GM12878 (cell line): ENCODE measurements at regions not wholly inside any gene's neighbourhood (a gene's known extent, or its start where the extent isn't known, plus 50 kb on each side); places are given as distances from the start of the nearest gene placed in this dataset.

Experiments
- ATAC-seq: fragments of 200-7000 bp; cut with Tn5 transposase; 3 replicates; pipeline ENCODE4 v1.9.1; 2020; ENCODE audit warnings: mild to moderate bottlenecking, moderate library complexity
- BruUV-seq: library from RNA; stranded (reverse); fragments of 400-500 nt; replicated peaks from 2 replicates; lab custom pipeline; 2021; lab: Mats Ljungman, UMichigan
- CTCF ChIA-PET: fragments of 300-600 bp; sonication (Branson Sonifier 250); formaldehyde crosslinking; extraction: SDS; loops from one replicate; lab custom pipeline; 2021; ENCODE audit warnings: inconsistent platforms; lab: Yijun Ruan, JAX
- POLR2A ChIA-PET: fragments of 350-600 bp; formaldehyde crosslinking; extraction: SDS; loops from one replicate; lab custom pipeline; 2021; ENCODE audit warnings: inconsistent platforms; lab: Charles Lee
- RAD21 ChIA-PET: fragments of 300-600 bp; sonication (Branson Sonifier 250); formaldehyde crosslinking; loops from one replicate; lab custom pipeline; 2023; ENCODE audit warnings: antibody characterized with exemption; ENCODE audit not compliant: unreplicated experiment; lab: Charles Lee
- SMC1A ChIA-PET: fragments of 300-600 bp; sonication (Branson Sonifier 250); formaldehyde crosslinking; loops from one replicate; lab custom pipeline; 2023; ENCODE audit not compliant: unreplicated experiment, uncharacterized antibody; lab: Charles Lee
- DNase-seq: peaks from one replicate; pipeline ENCODE4 v3.0.0-alpha.2; 2011; ENCODE audit warnings: low read depth, low spot score
- FAIRE-seq: peaks from 3 replicates; lab custom pipeline; 2011; peaks lifted over from hg19 to GRCh38; lab: Jason Lieb, UNC
- H2AFZ ChIP-seq: 2 replicates; pipeline ENCODE4 v1.6.0; 2011; ENCODE audit warnings: low read depth, low read length, control low read depth; ENCODE audit not compliant: control insufficient read depth
- H3K27ac ChIP-seq: 2 replicates; pipeline ENCODE4 v1.5.1; 2011; ENCODE audit warnings: control low read depth; ENCODE audit not compliant: control insufficient read depth, insufficient read depth
- H3K27me3 ChIP-seq, 2 experiments: replicated peaks in 1 of 2; 2 replicates each; pipeline versions ENCODE4 v1.6.0 to v1.6.1; 2011; ENCODE audit warnings: low read length in 1 of 2; ENCODE audit not compliant: control insufficient read depth in 2 of 2, insufficient read depth in 2 of 2
- H3K36me3 ChIP-seq, 2 experiments: 2 replicates each; pipeline ENCODE4 v1.5.1; 2011; ENCODE audit warnings: low read length in 1 of 2; ENCODE audit not compliant: control insufficient read depth in 2 of 2, insufficient read depth in 2 of 2
- H3K4me1 ChIP-seq: 2 replicates; pipeline ENCODE4 v1.6.1; 2011; ENCODE audit warnings: mild to moderate bottlenecking, low read length, moderate library complexity, mixed read lengths; ENCODE audit not compliant: control insufficient read depth, insufficient read depth
- H3K4me2 ChIP-seq: 2 replicates; pipeline ENCODE4 v1.6.0; 2011; ENCODE audit warnings: control low read depth; ENCODE audit not compliant: control insufficient read depth, insufficient read depth
- H3K4me3 ChIP-seq: fragments of 200-600 bp; sonication (generic); 2 replicates; pipeline ENCODE4 v1.5.1; 2016
- H3K79me2 ChIP-seq: 2 replicates; pipeline ENCODE4 v1.6.0; 2011; ENCODE audit warnings: low read length; ENCODE audit not compliant: control insufficient read depth, insufficient read depth
- H3K9ac ChIP-seq: 2 replicates; pipeline ENCODE4 v1.8.0; 2011; ENCODE audit warnings: low read length, control low read depth, mixed read lengths; ENCODE audit not compliant: control insufficient read depth, insufficient read depth
- H3K9me3 ChIP-seq: replicated peaks from 3 replicates; pipeline ENCODE4 v1.5.1; 2011; ENCODE audit warnings: mild to moderate bottlenecking, low read length; ENCODE audit not compliant: control insufficient read depth, insufficient read depth
- H4K20me1 ChIP-seq: 2 replicates; pipeline ENCODE4 v1.6.0; 2011; ENCODE audit not compliant: control insufficient read depth, insufficient read depth
- BCL3 ChIP-seq: IDR thresholded peaks from 2 replicates; pipeline ENCODE4 v1.6.1; 2011; ENCODE audit warnings: borderline replicate concordance, low read depth, mild to moderate bottlenecking, moderate library complexity, low read length; ENCODE audit not compliant: insufficient read depth, poor library complexity, severe bottlenecking
- BMI1 ChIP-seq: fragments of 450-650 bp; IDR thresholded peaks from 2 replicates; pipeline ENCODE4 v1.6.1; 2016; ENCODE audit warnings: mild to moderate bottlenecking, moderate library complexity, borderline replicate concordance
- CREB1 ChIP-seq: IDR thresholded peaks from 2 replicates; pipeline ENCODE4 v1.6.1; 2012; ENCODE audit warnings: low read depth, mild to moderate bottlenecking, inconsistent platforms
- DPF2 ChIP-seq: fragments of 450-650 bp; IDR thresholded peaks from 2 replicates; pipeline ENCODE4 v1.6.1; 2017; ENCODE audit warnings: mild to moderate bottlenecking
- HDGF ChIP-seq: fragments of 450-650 bp; IDR thresholded peaks from 2 replicates; pipeline ENCODE4 v1.6.1; 2016; ENCODE audit warnings: antibody characterized with exemption
- MTA3 ChIP-seq: IDR thresholded peaks from 2 replicates; pipeline ENCODE4 v1.6.1; 2012; ENCODE audit warnings: low read length, inconsistent platforms, borderline replicate concordance
- NFXL1 ChIP-seq: fragments of 450-650 bp; IDR thresholded peaks from 2 replicates; pipeline ENCODE4 v1.6.1; 2017; ENCODE audit warnings: antibody characterized with exemption, mild to moderate bottlenecking, borderline replicate concordance
- NR2C2 ChIP-seq: IDR thresholded peaks from 2 replicates; pipeline ENCODE4 v1.6.1; 2011; ENCODE audit warnings: borderline replicate concordance, low read depth; ENCODE audit not compliant: control insufficient read depth, insufficient read length
- PAX8 ChIP-seq: fragments of 450-650 bp; IDR thresholded peaks from 2 replicates; pipeline ENCODE4 v1.6.1; 2017; ENCODE audit warnings: mild to moderate bottlenecking, moderate library complexity
- RAD51 ChIP-seq: fragments of 450-650 bp; IDR thresholded peaks from 2 replicates; pipeline ENCODE4 v1.6.1; 2016; ENCODE audit warnings: moderate library complexity, mild to moderate bottlenecking, inconsistent platforms
- SREBF1 ChIP-seq: IDR thresholded peaks from 2 replicates; pipeline ENCODE4 v1.6.1; 2012; ENCODE audit warnings: mild to moderate bottlenecking, low read length
- TAF1 ChIP-seq: IDR thresholded peaks from 2 replicates; pipeline ENCODE4 v1.6.1; 2011; ENCODE audit warnings: mild to moderate bottlenecking, low read depth, low read length, borderline replicate concordance
- TCF12 ChIP-seq: IDR thresholded peaks from 2 replicates; pipeline ENCODE4 v1.6.1; 2011; ENCODE audit warnings: low read depth, mild to moderate bottlenecking, low read length
- ZNF274 ChIP-seq: IDR thresholded peaks from one replicate; pipeline ENCODE4 v1.8.0; 2011; ENCODE audit not compliant: insufficient read length, insufficient read depth
- WGBS: methylation state at CpG from one replicate; pipeline ENCODE4 v1.1.6; 2016; ENCODE audit warnings: low lambda C conversion rate; ENCODE audit not compliant: insufficient replicate concordance, insufficient coverage; ENCODE audit errors: missing lambda C conversion rate; 5-methylcytosine and 5-hydroxymethylcytosine counted together
- in situ Hi-C: fragments of 300-500 bp; cut with MboI; formaldehyde crosslinking; loops from 9 replicates; pipeline ENCODE4 v1.14.3; 2018; ENCODE audit warnings: mixed read lengths
- intact Hi-C: fragments of 100-400 bp; cut with micrococcal nuclease; formaldehyde crosslinking; loops from one replicate; pipeline ENCODE4 v1.14.2; 2022; ENCODE audit not compliant: unreplicated experiment
- TF ChIP-seq, protein P1 (sequence below): IDR thresholded peaks from 2 replicates; pipeline ENCODE4 v1.6.1; 2012; ENCODE audit warnings: mild to moderate bottlenecking, low read depth, low read length
- TF ChIP-seq, protein P2 (sequence below): IDR thresholded peaks from 2 replicates; pipeline ENCODE4 v1.6.1; 2011; ENCODE audit warnings: low read depth, mild to moderate bottlenecking, low read length, moderate library complexity, borderline replicate concordance; ENCODE audit errors: extremely low read depth
- TF ChIP-seq, protein P3 (sequence below): fragments of 450-650 bp; IDR thresholded peaks from 2 replicates; pipeline ENCODE4 v1.6.1; 2017; ENCODE audit warnings: antibody characterized with exemption, mild to moderate bottlenecking, moderate library complexity
- TF ChIP-seq, protein P4 (sequence below): IDR thresholded peaks from 2 replicates; pipeline ENCODE4 v1.6.1; 2011; ENCODE audit warnings: low read depth, low read length, improper control_type of control experiment, borderline replicate concordance

DNA sequence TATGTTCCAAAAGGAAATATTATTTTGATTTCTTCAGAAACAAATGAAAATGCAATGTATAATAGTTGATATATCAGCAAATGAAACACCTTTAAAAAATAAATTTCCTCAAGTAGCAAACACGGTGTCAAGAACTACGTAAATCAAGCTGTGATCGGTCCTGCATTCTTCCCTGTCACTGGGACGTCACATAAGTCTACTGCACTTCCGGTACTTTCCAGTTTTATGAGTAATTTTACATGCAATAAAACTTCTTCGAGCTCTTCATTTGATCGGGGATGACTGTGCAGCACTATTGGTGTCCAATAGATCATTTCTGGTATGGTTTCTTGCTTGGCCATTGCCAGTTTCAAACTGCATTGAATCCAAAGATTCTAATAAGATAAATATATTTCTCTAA lies 114.0 kb upstream of the VEGFC start:
- no peak for FAIRE-seq
- no TSS peak for BruUV-seq
- TF ChIP-seq ZNF274 (no peak), HDGF (no peak), PAX8 (no peak), SREBF1 (no peak), BCL3 (no peak), RAD51 (no peak), TAF1 (no peak), CREB1 (no peak), MTA3 (no peak), NR2C2 (no peak), BMI1 (no peak), DPF2 (no peak), NFXL1 (no peak), TCF12 (no peak)
- TF ChIP-seq, protein P1, sequence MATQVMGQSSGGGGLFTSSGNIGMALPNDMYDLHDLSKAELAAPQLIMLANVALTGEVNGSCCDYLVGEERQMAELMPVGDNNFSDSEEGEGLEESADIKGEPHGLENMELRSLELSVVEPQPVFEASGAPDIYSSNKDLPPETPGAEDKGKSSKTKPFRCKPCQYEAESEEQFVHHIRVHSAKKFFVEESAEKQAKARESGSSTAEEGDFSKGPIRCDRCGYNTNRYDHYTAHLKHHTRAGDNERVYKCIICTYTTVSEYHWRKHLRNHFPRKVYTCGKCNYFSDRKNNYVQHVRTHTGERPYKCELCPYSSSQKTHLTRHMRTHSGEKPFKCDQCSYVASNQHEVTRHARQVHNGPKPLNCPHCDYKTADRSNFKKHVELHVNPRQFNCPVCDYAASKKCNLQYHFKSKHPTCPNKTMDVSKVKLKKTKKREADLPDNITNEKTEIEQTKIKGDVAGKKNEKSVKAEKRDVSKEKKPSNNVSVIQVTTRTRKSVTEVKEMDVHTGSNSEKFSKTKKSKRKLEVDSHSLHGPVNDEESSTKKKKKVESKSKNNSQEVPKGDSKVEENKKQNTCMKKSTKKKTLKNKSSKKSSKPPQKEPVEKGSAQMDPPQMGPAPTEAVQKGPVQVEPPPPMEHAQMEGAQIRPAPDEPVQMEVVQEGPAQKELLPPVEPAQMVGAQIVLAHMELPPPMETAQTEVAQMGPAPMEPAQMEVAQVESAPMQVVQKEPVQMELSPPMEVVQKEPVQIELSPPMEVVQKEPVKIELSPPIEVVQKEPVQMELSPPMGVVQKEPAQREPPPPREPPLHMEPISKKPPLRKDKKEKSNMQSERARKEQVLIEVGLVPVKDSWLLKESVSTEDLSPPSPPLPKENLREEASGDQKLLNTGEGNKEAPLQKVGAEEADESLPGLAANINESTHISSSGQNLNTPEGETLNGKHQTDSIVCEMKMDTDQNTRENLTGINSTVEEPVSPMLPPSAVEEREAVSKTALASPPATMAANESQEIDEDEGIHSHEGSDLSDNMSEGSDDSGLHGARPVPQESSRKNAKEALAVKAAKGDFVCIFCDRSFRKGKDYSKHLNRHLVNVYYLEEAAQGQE = no peak
- TF ChIP-seq, protein P2, sequence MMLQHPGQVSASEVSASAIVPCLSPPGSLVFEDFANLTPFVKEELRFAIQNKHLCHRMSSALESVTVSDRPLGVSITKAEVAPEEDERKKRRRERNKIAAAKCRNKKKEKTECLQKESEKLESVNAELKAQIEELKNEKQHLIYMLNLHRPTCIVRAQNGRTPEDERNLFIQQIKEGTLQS = no peak
- TF ChIP-seq, protein P3, sequence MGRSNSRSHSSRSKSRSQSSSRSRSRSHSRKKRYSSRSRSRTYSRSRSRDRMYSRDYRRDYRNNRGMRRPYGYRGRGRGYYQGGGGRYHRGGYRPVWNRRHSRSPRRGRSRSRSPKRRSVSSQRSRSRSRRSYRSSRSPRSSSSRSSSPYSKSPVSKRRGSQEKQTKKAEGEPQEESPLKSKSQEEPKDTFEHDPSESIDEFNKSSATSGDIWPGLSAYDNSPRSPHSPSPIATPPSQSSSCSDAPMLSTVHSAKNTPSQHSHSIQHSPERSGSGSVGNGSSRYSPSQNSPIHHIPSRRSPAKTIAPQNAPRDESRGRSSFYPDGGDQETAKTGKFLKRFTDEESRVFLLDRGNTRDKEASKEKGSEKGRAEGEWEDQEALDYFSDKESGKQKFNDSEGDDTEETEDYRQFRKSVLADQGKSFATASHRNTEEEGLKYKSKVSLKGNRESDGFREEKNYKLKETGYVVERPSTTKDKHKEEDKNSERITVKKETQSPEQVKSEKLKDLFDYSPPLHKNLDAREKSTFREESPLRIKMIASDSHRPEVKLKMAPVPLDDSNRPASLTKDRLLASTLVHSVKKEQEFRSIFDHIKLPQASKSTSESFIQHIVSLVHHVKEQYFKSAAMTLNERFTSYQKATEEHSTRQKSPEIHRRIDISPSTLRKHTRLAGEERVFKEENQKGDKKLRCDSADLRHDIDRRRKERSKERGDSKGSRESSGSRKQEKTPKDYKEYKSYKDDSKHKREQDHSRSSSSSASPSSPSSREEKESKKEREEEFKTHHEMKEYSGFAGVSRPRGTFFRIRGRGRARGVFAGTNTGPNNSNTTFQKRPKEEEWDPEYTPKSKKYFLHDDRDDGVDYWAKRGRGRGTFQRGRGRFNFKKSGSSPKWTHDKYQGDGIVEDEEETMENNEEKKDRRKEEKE = no peak
- TF ChIP-seq, protein P4, sequence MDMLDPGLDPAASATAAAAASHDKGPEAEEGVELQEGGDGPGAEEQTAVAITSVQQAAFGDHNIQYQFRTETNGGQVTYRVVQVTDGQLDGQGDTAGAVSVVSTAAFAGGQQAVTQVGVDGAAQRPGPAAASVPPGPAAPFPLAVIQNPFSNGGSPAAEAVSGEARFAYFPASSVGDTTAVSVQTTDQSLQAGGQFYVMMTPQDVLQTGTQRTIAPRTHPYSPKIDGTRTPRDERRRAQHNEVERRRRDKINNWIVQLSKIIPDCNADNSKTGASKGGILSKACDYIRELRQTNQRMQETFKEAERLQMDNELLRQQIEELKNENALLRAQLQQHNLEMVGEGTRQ = no peak

More for the DNA sequence above, 114.0 kb upstream of the VEGFC start:
- Histone ChIP-seq H4K20me1 (no peaks in the 10 kb centered on the region), H3K9me3 (no peaks in the 10 kb centered on the region), H3K4me3 (no peak overlapping the region), H3K27ac (no peak overlapping the region), H3K9ac (no peak overlapping the region), H3K36me3 (no peaks in the 10 kb centered on the region), H3K4me1 (no peaks in the 10 kb centered on the region), H3K79me2 (no peaks in the 10 kb centered on the region), H2AFZ (no peak overlapping the region), H3K27me3 (no peaks in the 10 kb centered on the region), H3K4me2 (no peak overlapping the region)
- ChIA-PET SMC1A (no interaction called here), RAD21 (no interaction called here), POLR2A (no interaction called here), CTCF (no interaction called here)
- WGBS = 39% methylated on average over 7 of the region's 7 CpGs
- no peak for ATAC-seq
- intact Hi-C loops (no loop called here), in situ Hi-C loops (no loop called here)
- no peak for DNase-seq
